ENCODE measurements at regions not wholly inside any gene's neighbourhood (a gene's known extent, or its start where the extent isn't known, plus 50 kb on each side); places are given as distances from the start of the nearest gene placed in this dataset.
"Not testable (repeated sequence)": the region's sequence is repeated elsewhere in the genome, so short reads cannot be mapped to it uniquely, and the experiment has no call there.

GRCh38 chr2:240260664-240261063 lies 120.2 kb upstream of the OTOS start:
- Mint-ChIP-seq H3K4me3 (no peak overlapping the region), H3K9me3 (peaks cover 0 to 2% of the 10 kb centered on the region in 2 donors), H3K27ac (no peak overlapping the region), H3K27me3 (ENCODE audit: low read depth in 2 of 2) (peaks cover 6 to 7% of the 10 kb centered on the region in 2 donors), H3K4me1 (no peaks in the 10 kb centered on the region), H3K36me3 (no peaks in the 10 kb centered on the region)
- Histone ChIP-seq H3K27me3 (ENCODE audit: control insufficient read depth, insufficient read depth, low read length) (no peaks in the 10 kb centered on the region), H3K4me3 (ENCODE audit: low read length) (no peak overlapping the region), H3K36me3 (ENCODE audit: control insufficient read depth, insufficient read depth, low read length) (no peaks in the 10 kb centered on the region), H3K9me3 (ENCODE audit: control insufficient read depth, insufficient read depth, low read length) (peaks cover 6% of the 10 kb centered on the region), H3K4me1 (ENCODE audit: control insufficient read depth, insufficient read depth, low read length) (no peaks in the 10 kb centered on the region), H3K27ac (ENCODE audit: low read length) (no peak overlapping the region)
- 84% methylated on average over 4 of the region's 4 CpGs for WGBS (ENCODE audit: insufficient coverage)
- intact Hi-C loops (cut with micrococcal nuclease), result no loop called here
- ATAC-seq, result no peak
- DNase-seq, result no peak
- TF ChIP-seq CTCF (IDR thresholded peaks at IDR 0.05), result no peak

- H3K27me3 ChIP-seq (ENCODE audit: control insufficient read depth, insufficient read depth, low read length); H3K9me3 Mint-ChIP-seq; H3K4me3 ChIP-seq (ENCODE audit: low read length); DNase-seq; H3K36me3 ChIP-seq (ENCODE audit: control insufficient read depth, insufficient read depth, low read length); H3K4me3 Mint-ChIP-seq; H3K27ac ChIP-seq (ENCODE audit: low read length); ATAC-seq; H3K36me3 Mint-ChIP-seq; H3K4me1 ChIP-seq (ENCODE audit: control insufficient read depth, insufficient read depth, low read length); H3K4me1 Mint-ChIP-seq; intact Hi-C loops (cut with micrococcal nuclease); H3K27ac Mint-ChIP-seq; H3K9me3 ChIP-seq (ENCODE audit: control insufficient read depth, insufficient read depth, low read length): not testable (repeated sequence)
- WGBS (ENCODE audit: insufficient coverage), result 38% methylated on average over 1 of the region's 1 CpG
- peaks cover 16 to 23% of the 10 kb centered on the region in 2 donors for H3K27me3 Mint-ChIP-seq (ENCODE audit: low read depth in 2 of 2)
Observed at GRCh38 chr2:240262578-240262977, 122.1 kb upstream of the OTOS start.

GRCh38 chr2:240269380-240269779 lies 128.9 kb upstream of the OTOS start:
- Histone ChIP-seq H3K27me3 (ENCODE audit: control insufficient read depth, insufficient read depth, low read length) (peaks cover 3% of the 10 kb centered on the region), H3K4me1 (ENCODE audit: control insufficient read depth, insufficient read depth, low read length) (no peaks in the 10 kb centered on the region), H3K9me3 (ENCODE audit: control insufficient read depth, insufficient read depth, low read length) (no peaks in the 10 kb centered on the region), H3K4me3 (ENCODE audit: low read length) (no peak overlapping the region), H3K36me3 (ENCODE audit: control insufficient read depth, insufficient read depth, low read length) (no peaks in the 10 kb centered on the region), H3K27ac (ENCODE audit: low read length) (no peak overlapping the region)
- Mint-ChIP-seq H3K27ac (no peak overlapping the region), H3K27me3 (ENCODE audit: low read depth in 2 of 2) (peaks cover 44 to 66% of the 10 kb centered on the region in 2 donors), H3K4me3 (no peak overlapping the region), H3K36me3 (peaks cover 8% of the 10 kb centered on the region), H3K9me3 (peaks cover 2 to 8% of the 10 kb centered on the region in 2 donors), H3K4me1 (no peaks in the 10 kb centered on the region)
- WGBS (ENCODE audit: insufficient coverage), result 92% methylated on average over 3 of the region's 3 CpGs
- no peak for DNase-seq
- intact Hi-C loops (cut with micrococcal nuclease), result no loop called here
- no peak for TF ChIP-seq CTCF (IDR thresholded peaks at IDR 0.05)
- ATAC-seq, result no peak

- H3K27me3 Mint-ChIP-seq (ENCODE audit: low read depth in 2 of 2), result peaks cover 47 to 71% of the 10 kb centered on the region in 2 donors
- peaks cover 8% of the 10 kb centered on the region for H3K36me3 Mint-ChIP-seq
- Histone ChIP-seq H3K36me3 (ENCODE audit: control insufficient read depth, insufficient read depth, low read length) (no peaks in the 10 kb centered on the region), H3K27ac (ENCODE audit: low read length) (no peak overlapping the region), H3K4me1 (ENCODE audit: control insufficient read depth, insufficient read depth, low read length) (no peaks in the 10 kb centered on the region), H3K9me3 (ENCODE audit: control insufficient read depth, insufficient read depth, low read length) (no peaks in the 10 kb centered on the region), H3K4me3 (ENCODE audit: low read length) (no peak overlapping the region), H3K27me3 (ENCODE audit: control insufficient read depth, insufficient read depth, low read length) (peaks cover 3% of the 10 kb centered on the region)
- intact Hi-C loops (cut with micrococcal nuclease), result no loop called here
- no peak overlapping the region for H3K27ac Mint-ChIP-seq
- ATAC-seq (no peak), DNase-seq (no peak)
- WGBS (ENCODE audit: insufficient coverage), result 96% methylated on average over 1 of the region's 1 CpG
- H3K4me3 Mint-ChIP-seq, result no peak overlapping the region
- no peak for TF ChIP-seq CTCF (IDR thresholded peaks at IDR 0.05)
- peaks cover 2 to 8% of the 10 kb centered on the region in 2 donors for H3K9me3 Mint-ChIP-seq
- no peaks in the 10 kb centered on the region for H3K4me1 Mint-ChIP-seq
Observed at GRCh38 chr2:240269886-240270285, 129.4 kb upstream of the OTOS start.
